Sigmoid colon (tissue), 6 donors: ENCODE measurements at regions not wholly inside any gene's neighbourhood (a gene's known extent, or its start where the extent isn't known, plus 50 kb on each side); places are given as distances from the start of the nearest gene placed in this dataset.

Source experiments
- DNase-seq: peaks from one replicate; pipeline ENCODE4 v3.0.0-alpha.2; 2019
- H3K27ac ChIP-seq, 4 donors: fragments of 200-600 bp; sonication (generic); one replicate each; pipeline ENCODE4 v1.5.1; 2016 to 2019; ENCODE audit warnings: mild to moderate bottlenecking in 1 of 4
- H3K27me3 ChIP-seq, 3 donors: fragments of 200-600 bp; sonication (generic); one replicate each; pipeline ENCODE4 v1.5.1; 2019; ENCODE audit warnings: mild to moderate bottlenecking in 1 of 3
- H3K36me3 ChIP-seq, 4 donors: fragments of 200-600 bp; sonication (generic); one replicate each; pipeline ENCODE4 v1.5.1; 2016 to 2019
- H3K4me1 ChIP-seq, 4 donors: fragments of 200-600 bp; sonication (generic); one replicate each; pipeline ENCODE4 v1.5.1; 2017 to 2019
- H3K4me3 ChIP-seq, 4 donors: fragments of 200-600 bp; sonication (generic); one replicate each; pipeline ENCODE4 v1.5.1; 2017 to 2019; ENCODE audit warnings: mild to moderate bottlenecking in 2 of 4, moderate library complexity in 1 of 4
- H3K9me3 ChIP-seq, 4 donors: fragments of 200-600 bp in 3 of 4; sonication (generic) in 3 of 4; one replicate each; pipeline versions ENCODE4 v1.5.1 to v1.6.1; 2013 to 2019
- CTCF ChIP-seq, 4 experiments: fragments of 450-650 bp in 3 of 4; fragments of 200-600 bp in 1 of 4; IDR thresholded peaks; one replicate each; pipeline ENCODE4 v1.5.1; 2016 to 2019; ENCODE audit warnings: antibody characterized with exemption in 4 of 4, mild to moderate bottlenecking in 3 of 4, moderate library complexity in 2 of 4
- EP300 ChIP-seq, 4 donors: sonication (generic); formaldehyde crosslinking; IDR thresholded peaks; one replicate each; pipeline ENCODE4 v1.6.1; 2017; ENCODE audit warnings: antibody characterized with exemption in 4 of 4
- POLR2A ChIP-seq, 2 donors: fragments of 450-650 bp; IDR thresholded peaks; one replicate each; pipeline ENCODE4 v1.6.1; 2016; ENCODE audit warnings: antibody characterized with exemption in 2 of 2, mild to moderate bottlenecking in 2 of 2, moderate library complexity in 2 of 2
- POLR2AphosphoS5 ChIP-seq, 4 donors: sonication (generic); formaldehyde crosslinking; IDR thresholded peaks; one replicate each; pipeline ENCODE4 v1.6.1; 2017; ENCODE audit warnings: antibody characterized with exemption in 4 of 4
- WGBS, 2 donors: extraction: QIAGEN DNeasy Blood & Tissue Kit; methylation state at CpG; one replicate each; pipeline ENCODE4 v1.1.7; 2013; 5-methylcytosine and 5-hydroxymethylcytosine counted together
- intact Hi-C: fragments of 100-400 bp; cut with DNase I; formaldehyde crosslinking; loops from one replicate; pipeline ENCODE4 v1.15.1; 2023
- donor health status: healthy with polysubstance abuse.
- donor health status: healthy.

GRCh38 chr1:29655145-29655544 is 418.8 kb downstream of the PTPRU start:
- no peak for DNase-seq
- Histone ChIP-seq H3K36me3 (no peaks in the 10 kb centered on the region), H3K27ac (no peak overlapping the region), H3K9me3 (no peaks in the 10 kb centered on the region), H3K4me3 (no peak overlapping the region), H3K27me3 (no peaks in the 10 kb centered on the region), H3K4me1 (no peaks in the 10 kb centered on the region)
- TF ChIP-seq POLR2AphosphoS5 (IDR thresholded peaks at IDR 0.05): no peak
- intact Hi-C loops: no loop called here
- WGBS, 2 donors: 72 to 82% methylated on average over 5 of the region's 5 CpGs

DNA sequence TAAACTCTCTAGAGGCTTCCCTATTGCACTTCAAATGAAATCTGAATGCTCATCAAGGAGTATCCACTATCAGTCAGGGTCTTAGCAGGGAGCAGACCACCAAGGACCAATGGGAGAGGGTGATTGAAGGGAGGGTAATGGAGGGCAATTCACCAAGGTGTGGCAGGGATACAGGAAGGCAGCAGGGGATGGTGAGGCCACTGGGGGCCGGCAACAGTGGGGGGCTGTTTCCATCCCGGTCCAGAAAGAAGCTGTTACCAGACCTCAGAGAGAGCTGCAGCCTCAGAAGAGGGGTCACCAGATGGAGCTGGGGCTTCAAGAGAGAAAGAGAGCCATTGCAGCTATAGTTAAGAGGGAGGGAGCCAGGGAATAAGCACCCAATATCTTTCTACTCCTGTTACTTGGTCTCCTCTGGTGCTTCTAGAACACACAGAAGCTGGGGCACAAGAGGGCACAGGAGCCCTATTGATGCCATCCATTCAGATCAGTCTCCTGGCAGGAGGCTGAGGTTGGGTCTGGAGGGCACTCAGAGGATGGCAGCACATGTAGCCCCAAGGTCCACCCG is 417.6 kb downstream of the PTPRU start:
- intact Hi-C loops: no loop called here
- Histone ChIP-seq H3K4me1 (no peaks in the 10 kb centered on the region), H3K4me3 (no peak overlapping the region), H3K27me3 (no peaks in the 10 kb centered on the region), H3K27ac (no peak overlapping the region), H3K36me3 (no peaks in the 10 kb centered on the region), H3K9me3 (no peaks in the 10 kb centered on the region)
- no peak for TF ChIP-seq POLR2AphosphoS5 (IDR thresholded peaks at IDR 0.05)
- TF ChIP-seq CTCF (IDR thresholded peaks at IDR 0.05): no peak
- no peak for TF ChIP-seq EP300 (IDR thresholded peaks at IDR 0.05)
- TF ChIP-seq POLR2A (IDR thresholded peaks at IDR 0.05): no peak
- WGBS, 2 donors: 72 to 82% methylated on average over 3 of the region's 3 CpGs
- no peak for DNase-seq

DNA sequence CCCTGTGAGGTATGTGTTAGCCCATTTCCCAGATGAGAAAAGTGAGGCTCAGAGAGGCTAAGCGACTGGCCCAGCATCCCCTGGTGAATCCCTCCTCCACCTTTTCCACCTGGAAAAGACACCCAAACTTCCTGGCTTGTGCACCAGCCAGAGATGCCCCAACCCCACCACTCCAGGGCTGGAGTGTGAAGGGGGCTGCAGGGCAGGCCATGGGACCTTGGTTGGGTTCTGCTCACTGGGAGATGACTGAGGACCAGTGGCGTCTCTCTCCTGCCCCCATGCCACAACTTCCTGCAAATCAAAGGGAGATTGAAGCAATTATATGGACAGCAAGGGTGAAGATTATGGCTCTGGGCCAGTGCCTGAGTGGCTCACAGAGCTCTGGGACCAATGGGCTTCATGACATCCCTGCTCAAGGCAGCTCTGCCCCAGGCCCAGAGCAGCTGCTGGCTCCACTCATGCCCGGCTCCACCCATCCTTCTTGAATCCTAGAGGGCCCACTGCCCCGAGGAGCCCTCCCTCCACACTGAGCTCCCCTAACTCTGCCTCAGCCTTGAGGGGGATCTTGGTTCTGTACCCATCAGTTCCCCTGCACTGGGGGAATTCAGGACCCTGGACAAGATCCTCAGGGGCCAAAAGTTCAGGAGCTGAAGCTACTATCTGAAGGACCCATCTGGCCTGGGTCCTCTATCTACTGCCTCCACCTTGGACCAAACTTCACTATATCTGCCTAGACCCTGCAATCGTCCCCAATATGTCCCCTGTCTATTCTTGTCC is 416.9 kb downstream of the PTPRU start:
- H3K27ac ChIP-seq: no peak overlapping the region
- WGBS, 2 donors: 32 to 71% methylated on average over 5 of the region's 5 CpGs
- no peaks in the 10 kb centered on the region for H3K9me3 ChIP-seq
- no peak overlapping the region for H3K4me3 ChIP-seq
- TF ChIP-seq POLR2AphosphoS5 (IDR thresholded peaks at IDR 0.05) (no peak), POLR2A (IDR thresholded peaks at IDR 0.05) (no peak), EP300 (IDR thresholded peaks at IDR 0.05) (no peak), CTCF (IDR thresholded peaks at IDR 0.05) (no peak)
- no peak for DNase-seq
- H3K27me3 ChIP-seq: no peaks in the 10 kb centered on the region
- intact Hi-C loops: no loop called here
- no peaks in the 10 kb centered on the region for H3K4me1 ChIP-seq
- H3K36me3 ChIP-seq: no peaks in the 10 kb centered on the region

- 65 to 77% methylated on average over 17 of the region's 17 CpGs for WGBS, 2 donors
- intact Hi-C loops: no loop called here
- Histone ChIP-seq H3K4me3 (no peak overlapping the region), H3K36me3 (no peaks in the 10 kb centered on the region), H3K4me1 (no peaks in the 10 kb centered on the region), H3K27me3 (peaks cover 0 to 7% (median 0%) of the 10 kb centered on the region in 3 donors), H3K27ac (no peak overlapping the region), H3K9me3 (no peaks in the 10 kb centered on the region)
- no peak for TF ChIP-seq CTCF (IDR thresholded peaks at IDR 0.05)
- TF ChIP-seq POLR2AphosphoS5 (IDR thresholded peaks at IDR 0.05): no peak
- TF ChIP-seq POLR2A (IDR thresholded peaks at IDR 0.05): no peak
- no peak for TF ChIP-seq EP300 (IDR thresholded peaks at IDR 0.05)
- no peak for DNase-seq
Measured at GRCh38 chr1:29651684-29652665, 415.7 kb downstream of the PTPRU start.

GRCh38 chr1:29651246-29651645 is 414.9 kb downstream of the PTPRU start:
- H3K27ac ChIP-seq: no peak overlapping the region
- H3K27me3 ChIP-seq: peaks cover 0 to 8% (median 0%) of the 10 kb centered on the region in 3 donors
- TF ChIP-seq POLR2AphosphoS5 (IDR thresholded peaks at IDR 0.05) (no peak), EP300 (IDR thresholded peaks at IDR 0.05) (no peak), CTCF (IDR thresholded peaks at IDR 0.05) (no peak), POLR2A (IDR thresholded peaks at IDR 0.05) (no peak)
- intact Hi-C loops: no loop called here
- H3K4me3 ChIP-seq: no peak overlapping the region
- no peaks in the 10 kb centered on the region for H3K4me1 ChIP-seq
- H3K36me3 ChIP-seq: no peaks in the 10 kb centered on the region
- no peak for DNase-seq
- no peaks in the 10 kb centered on the region for H3K9me3 ChIP-seq
